ENCODE measurements at regions not wholly inside any gene's neighbourhood (a gene's known extent, or its start where the extent isn't known, plus 50 kb on each side); places are given as distances from the start of the nearest gene placed in this dataset.

DNA sequence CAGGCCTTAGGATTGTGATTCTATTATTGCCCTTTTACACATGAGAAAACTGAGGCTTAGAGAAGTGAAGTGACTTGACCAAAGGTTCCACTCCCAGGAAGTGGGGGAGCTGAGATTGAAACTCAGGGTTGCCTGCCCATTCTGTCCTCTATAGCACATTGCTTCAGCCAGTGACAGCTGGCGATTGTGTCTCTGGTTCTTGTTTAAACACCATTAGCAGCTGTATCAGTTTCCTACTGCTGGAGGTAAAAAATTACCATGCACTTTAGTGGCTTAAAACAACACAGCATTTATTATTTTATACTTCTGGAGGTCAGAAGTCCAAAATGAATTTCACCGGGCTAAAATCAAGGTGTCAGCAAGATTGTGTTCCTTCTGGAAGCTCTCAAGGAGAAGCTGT is 205.8 kb upstream of the MAMLD1 start:
- H3K4me1 ChIP-seq: no peaks in the 10 kb centered on the region
- 57% methylated on average over 2 of the region's 2 CpGs for WGBS
- H3K36me3 ChIP-seq: no peaks in the 10 kb centered on the region
- no peak for DNase-seq (ENCODE audit: low spot score in 2 of 2)
- no peaks in the 10 kb centered on the region for H3K27me3 ChIP-seq
- H3K4me3 ChIP-seq: no peak overlapping the region
- H3K27ac ChIP-seq: no peak overlapping the region
- TF ChIP-seq, protein P1, sequence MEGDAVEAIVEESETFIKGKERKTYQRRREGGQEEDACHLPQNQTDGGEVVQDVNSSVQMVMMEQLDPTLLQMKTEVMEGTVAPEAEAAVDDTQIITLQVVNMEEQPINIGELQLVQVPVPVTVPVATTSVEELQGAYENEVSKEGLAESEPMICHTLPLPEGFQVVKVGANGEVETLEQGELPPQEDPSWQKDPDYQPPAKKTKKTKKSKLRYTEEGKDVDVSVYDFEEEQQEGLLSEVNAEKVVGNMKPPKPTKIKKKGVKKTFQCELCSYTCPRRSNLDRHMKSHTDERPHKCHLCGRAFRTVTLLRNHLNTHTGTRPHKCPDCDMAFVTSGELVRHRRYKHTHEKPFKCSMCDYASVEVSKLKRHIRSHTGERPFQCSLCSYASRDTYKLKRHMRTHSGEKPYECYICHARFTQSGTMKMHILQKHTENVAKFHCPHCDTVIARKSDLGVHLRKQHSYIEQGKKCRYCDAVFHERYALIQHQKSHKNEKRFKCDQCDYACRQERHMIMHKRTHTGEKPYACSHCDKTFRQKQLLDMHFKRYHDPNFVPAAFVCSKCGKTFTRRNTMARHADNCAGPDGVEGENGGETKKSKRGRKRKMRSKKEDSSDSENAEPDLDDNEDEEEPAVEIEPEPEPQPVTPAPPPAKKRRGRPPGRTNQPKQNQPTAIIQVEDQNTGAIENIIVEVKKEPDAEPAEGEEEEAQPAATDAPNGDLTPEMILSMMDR (IDR thresholded peaks at IDR 0.05): no peak
- no peak for TF ChIP-seq POLR2AphosphoS5 (IDR thresholded peaks at IDR 0.05)
- TF ChIP-seq POLR2A (IDR thresholded peaks at IDR 0.05): no peak
- no peak for TF ChIP-seq EP300 (IDR thresholded peaks at IDR 0.05)
- H3K9me3 ChIP-seq: no peaks in the 10 kb centered on the region

DNA sequence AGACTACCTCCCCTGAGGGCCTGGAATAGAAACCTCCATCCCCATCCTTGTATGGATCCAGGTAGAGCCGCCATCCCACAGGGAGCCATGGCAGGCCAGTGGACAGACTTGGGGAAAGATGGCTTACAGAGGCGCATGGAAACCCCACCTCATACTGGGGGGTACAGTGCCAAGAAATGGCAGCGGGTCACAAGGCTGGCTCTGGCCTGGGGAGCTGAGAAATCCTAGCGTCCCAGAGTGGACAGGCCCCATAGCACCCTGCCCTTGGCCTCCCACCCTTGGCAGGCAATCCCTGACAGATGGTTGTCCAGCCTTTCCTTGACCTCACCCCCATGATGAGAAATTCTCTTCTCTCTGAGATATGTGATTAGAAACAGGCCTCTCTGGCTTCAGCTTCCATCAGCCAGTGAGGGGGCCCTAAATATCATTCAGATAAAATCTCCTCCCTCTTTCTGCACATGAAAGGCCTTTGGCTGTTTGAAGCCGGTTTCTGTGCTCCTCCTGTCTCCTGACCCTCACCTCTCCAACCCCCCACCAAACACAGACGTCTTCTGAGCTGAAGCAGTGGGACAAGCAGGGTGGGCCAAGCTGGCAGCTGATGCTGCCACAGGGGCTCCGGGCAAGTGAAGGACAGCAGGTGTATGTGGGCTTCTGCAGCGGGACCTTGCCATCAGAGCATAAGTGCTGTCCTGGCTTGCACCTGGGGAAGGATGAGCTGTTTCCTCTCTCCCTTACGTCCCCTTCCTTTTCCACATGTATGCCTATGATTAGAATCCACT is 204.4 kb upstream of the MAMLD1 start:
- no peaks in the 10 kb centered on the region for H3K36me3 ChIP-seq
- H3K9me3 ChIP-seq: no peaks in the 10 kb centered on the region
- H3K4me3 ChIP-seq: no peak overlapping the region
- WGBS: 72% methylated on average over 5 of the region's 9 CpGs
- TF ChIP-seq POLR2A (IDR thresholded peaks at IDR 0.05): no peak
- TF ChIP-seq, protein P1 (IDR thresholded peaks at IDR 0.05): no peak
- no peak for TF ChIP-seq EP300 (IDR thresholded peaks at IDR 0.05)
- TF ChIP-seq POLR2AphosphoS5 (IDR thresholded peaks at IDR 0.05): no peak
- H3K27me3 ChIP-seq: no peaks in the 10 kb centered on the region
- no peak for DNase-seq (ENCODE audit: low spot score in 2 of 2)
- no peaks in the 10 kb centered on the region for H3K4me1 ChIP-seq
- no peak overlapping the region for H3K27ac ChIP-seq

- H3K27ac ChIP-seq: no peak overlapping the region
- no peaks in the 10 kb centered on the region for H3K27me3 ChIP-seq
- WGBS: 87% methylated on average over 3 of the region's 3 CpGs
- H3K4me1 ChIP-seq: no peaks in the 10 kb centered on the region
- H3K4me3 ChIP-seq: no peak overlapping the region
- H3K36me3 ChIP-seq: no peaks in the 10 kb centered on the region
- H3K9me3 ChIP-seq: no peaks in the 10 kb centered on the region
- DNase-seq (ENCODE audit: low spot score in 2 of 2): no peak
- TF ChIP-seq EP300 (IDR thresholded peaks at IDR 0.05): no peak
- TF ChIP-seq, protein P1 (IDR thresholded peaks at IDR 0.05): no peak
- no peak for TF ChIP-seq POLR2AphosphoS5 (IDR thresholded peaks at IDR 0.05)
- TF ChIP-seq POLR2A (IDR thresholded peaks at IDR 0.05): no peak
Measured at GRCh38 chrX:150159537-150159936, 203.6 kb upstream of the MAMLD1 start.

DNA sequence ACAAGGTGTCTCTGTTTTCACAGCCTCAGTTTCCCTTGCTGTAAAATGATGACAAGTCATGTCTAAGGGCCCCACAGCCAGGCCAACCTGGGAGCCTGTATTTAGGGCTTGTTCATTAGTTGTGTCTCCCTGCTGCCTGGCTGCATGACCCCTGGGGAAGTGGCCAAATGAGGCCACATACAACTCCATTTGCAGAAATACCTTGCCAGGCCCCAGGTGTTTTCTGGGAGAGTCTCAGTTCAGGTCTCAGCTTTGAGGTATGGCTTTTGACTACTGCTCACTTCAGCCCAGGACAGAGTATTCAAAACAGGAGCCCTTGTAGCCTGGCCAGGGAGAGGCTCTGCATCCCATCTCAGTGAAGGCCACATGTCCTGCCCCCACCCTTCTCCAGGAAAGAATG is 202.5 kb upstream of the MAMLD1 start:
- Histone ChIP-seq H3K27ac (no peak overlapping the region), H3K4me1 (no peaks in the 10 kb centered on the region), H3K27me3 (no peaks in the 10 kb centered on the region), H3K4me3 (no peak overlapping the region), H3K36me3 (no peaks in the 10 kb centered on the region), H3K9me3 (no peaks in the 10 kb centered on the region)
- TF ChIP-seq POLR2AphosphoS5 (IDR thresholded peaks at IDR 0.05): no peak
- TF ChIP-seq POLR2A (IDR thresholded peaks at IDR 0.05): no peak
- TF ChIP-seq, protein P1 (IDR thresholded peaks at IDR 0.05): no peak
- TF ChIP-seq EP300 (IDR thresholded peaks at IDR 0.05): no peak
- no peak for DNase-seq (ENCODE audit: low spot score in 2 of 2)

DNA sequence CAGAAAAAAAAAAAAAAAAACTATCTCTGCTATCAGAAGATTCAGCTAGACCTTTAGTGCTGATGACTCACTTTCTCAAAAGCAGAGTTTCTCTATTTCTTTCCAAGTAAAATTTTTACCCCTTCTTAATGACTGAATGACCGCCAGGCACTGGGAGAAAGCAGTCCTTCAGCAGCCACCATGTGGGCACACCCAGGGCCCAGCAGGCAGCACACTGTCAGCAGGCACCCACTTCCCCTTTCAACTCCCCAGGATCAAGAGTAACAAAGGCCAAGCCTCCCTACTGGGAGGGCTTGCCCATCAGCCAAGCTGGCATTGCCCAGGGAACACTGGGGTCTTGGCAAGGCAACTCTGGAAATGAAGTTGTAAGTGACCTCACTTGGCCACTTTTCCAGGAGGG is 201.9 kb upstream of the MAMLD1 start:
- no peak overlapping the region for H3K4me3 ChIP-seq
- no peaks in the 10 kb centered on the region for H3K4me1 ChIP-seq
- no peak for TF ChIP-seq POLR2AphosphoS5 (IDR thresholded peaks at IDR 0.05)
- no peak overlapping the region for H3K27ac ChIP-seq
- no peaks in the 10 kb centered on the region for H3K27me3 ChIP-seq
- H3K36me3 ChIP-seq: no peaks in the 10 kb centered on the region
- no peaks in the 10 kb centered on the region for H3K9me3 ChIP-seq
- no peak for DNase-seq (ENCODE audit: low spot score in 2 of 2)
- WGBS: 60% methylated on average over 1 of the region's 1 CpG

GRCh38 chrX:150162141-150162540 is 201.0 kb upstream of the MAMLD1 start:
- no peak for DNase-seq (ENCODE audit: low spot score in 2 of 2)
- no peak for TF ChIP-seq POLR2AphosphoS5 (IDR thresholded peaks at IDR 0.05)
- TF ChIP-seq EP300 (IDR thresholded peaks at IDR 0.05): no peak
- TF ChIP-seq, protein P1 (IDR thresholded peaks at IDR 0.05): no peak
- no peak for TF ChIP-seq POLR2A (IDR thresholded peaks at IDR 0.05)
- no peaks in the 10 kb centered on the region for H3K9me3 ChIP-seq
- no peaks in the 10 kb centered on the region for H3K27me3 ChIP-seq
- H3K4me3 ChIP-seq: no peak overlapping the region
- H3K36me3 ChIP-seq: no peaks in the 10 kb centered on the region
- WGBS: 71% methylated on average over 4 of the region's 4 CpGs
- H3K27ac ChIP-seq: no peak overlapping the region
- H3K4me1 ChIP-seq: no peaks in the 10 kb centered on the region
